ENCODE measurements at regions not wholly inside any gene's neighbourhood (a gene's known extent, or its start where the extent isn't known, plus 50 kb on each side); places are given as distances from the start of the nearest gene placed in this dataset.

- no peaks in the 10 kb centered on the region for H3K36me3 ChIP-seq
- no peak for TF ChIP-seq POLR2A (IDR thresholded peaks at IDR 0.05)
- no peak for TF ChIP-seq CTCF (IDR thresholded peaks at IDR 0.05)
- DNase-seq, result no peak
- H3K27me3 ChIP-seq, result peaks cover 0 to 46% (median 0%) of the 10 kb centered on the region in 4 donors
- intact Hi-C loops (cut with DNase I), result no loop called here
- H3K27ac ChIP-seq, result no peak overlapping the region
- H3K4me1 ChIP-seq, result no peaks in the 10 kb centered on the region
- no peaks in the 10 kb centered on the region for H3K9me3 ChIP-seq
- H3K4me3 ChIP-seq, result no peak overlapping the region
- 42 to 45% methylated on average over 3 to 4 of the region's 4 CpGs for WGBS, 2 donors
Measured at GRCh38 chr10:123603130-123603529, 63.0 kb upstream of the GPR26 start.

GRCh38 chr10:123604506-123604905 lies 61.6 kb upstream of the GPR26 start:
- Histone ChIP-seq H3K36me3 (no peaks in the 10 kb centered on the region), H3K4me3 (no peak overlapping the region), H3K4me1 (no peaks in the 10 kb centered on the region), H3K27ac (no peak overlapping the region), H3K27me3 (peaks cover 0 to 58% (median 0%) of the 10 kb centered on the region in 4 donors), H3K9me3 (no peaks in the 10 kb centered on the region)
- intact Hi-C loops (cut with DNase I), result no loop called here
- no peak for DNase-seq
- 57 to 70% methylated on average over 5 of the region's 6 CpGs for WGBS, 2 donors
- TF ChIP-seq CTCF (IDR thresholded peaks at IDR 0.05), result no peak
- TF ChIP-seq POLR2A (IDR thresholded peaks at IDR 0.05), result no peak

- intact Hi-C loops (cut with DNase I), result no loop called here
- Histone ChIP-seq H3K4me3 (no peak overlapping the region), H3K27me3 (peaks cover 0 to 55% (median 0%) of the 10 kb centered on the region in 4 donors), H3K9me3 (no peaks in the 10 kb centered on the region), H3K27ac (no peak overlapping the region), H3K36me3 (no peaks in the 10 kb centered on the region), H3K4me1 (no peaks in the 10 kb centered on the region)
- WGBS, 2 donors, result 53 to 66% methylated on average over 4 to 6 of the region's 9 CpGs
- TF ChIP-seq POLR2A (IDR thresholded peaks at IDR 0.05) (no peak), CTCF (IDR thresholded peaks at IDR 0.05) (no peak)
- no peak for DNase-seq
Measured at GRCh38 chr10:123606006-123606405, 60.1 kb upstream of the GPR26 start.

- no peaks in the 10 kb centered on the region for H3K36me3 ChIP-seq
- no peak overlapping the region for H3K4me3 ChIP-seq
- H3K4me1 ChIP-seq, result no peaks in the 10 kb centered on the region
- DNase-seq, result no peak
- 12 to 34% methylated on average over 3 of the region's 3 CpGs for WGBS, 2 donors
- H3K27ac ChIP-seq, result no peak overlapping the region
- TF ChIP-seq CTCF (IDR thresholded peaks at IDR 0.05), result no peak
- TF ChIP-seq POLR2A (IDR thresholded peaks at IDR 0.05), result no peak
- H3K27me3 ChIP-seq, result peaks cover 0 to 59% (median 0%) of the 10 kb centered on the region in 4 donors
- intact Hi-C loops (cut with DNase I), result no loop called here
- H3K9me3 ChIP-seq, result no peaks in the 10 kb centered on the region
Measured at GRCh38 chr10:123606955-123607354, 59.2 kb upstream of the GPR26 start.

- no peaks in the 10 kb centered on the region for H3K36me3 ChIP-seq
- intact Hi-C loops (cut with DNase I), result no loop called here
- no peaks in the 10 kb centered on the region for H3K9me3 ChIP-seq
- no peak for DNase-seq
- no peak for TF ChIP-seq POLR2A (IDR thresholded peaks at IDR 0.05)
- TF ChIP-seq CTCF (IDR thresholded peaks at IDR 0.05), result no peak
- no peak overlapping the region for H3K4me3 ChIP-seq
- no peaks in the 10 kb centered on the region for H3K4me1 ChIP-seq
- WGBS, 2 donors, result 0 to 18% methylated on average over 1 of the region's 1 CpG
- peaks cover 0 to 59% (median 0%) of the 10 kb centered on the region in 4 donors for H3K27me3 ChIP-seq
- no peak overlapping the region for H3K27ac ChIP-seq
Measured at GRCh38 chr10:123607386-123607785, 58.8 kb upstream of the GPR26 start.

Measured in esophagus squamous epithelium (tissue), 5 donors.